Loucy (cell line): ENCODE measurements at regions not wholly inside any gene's neighbourhood (a gene's known extent, or its start where the extent isn't known, plus 50 kb on each side); places are given as distances from the start of the nearest gene placed in this dataset.

ENCODE experiments used
- CTCF ChIP-seq: fragments of 200-600 bp; sonication (generic); conservative IDR thresholded peaks from 2 replicates; pipeline ENCODE4 v1.5.1; 2014; ENCODE audit warnings: mild to moderate bottlenecking, antibody characterized with exemption, low read length
- EZH2phosphoT487 ChIP-seq: fragments of 200-600 bp; IDR thresholded peaks from 2 replicates; pipeline ENCODE4 v1.6.1; 2018; ENCODE audit warnings: antibody characterized with exemption, mild to moderate bottlenecking, moderate library complexity, borderline replicate concordance

GRCh38 chr13:69619651-69620050, 488.0 kb upstream of the ATXN8OS start:
- no peak for TF ChIP-seq CTCF
- TF ChIP-seq EZH2phosphoT487 = no peak
